GM18868 (cell line): ENCODE measurements at regions not wholly inside any gene's neighbourhood (a gene's known extent, or its start where the extent isn't known, plus 50 kb on each side); places are given as distances from the start of the nearest gene placed in this dataset.
"Not testable (repeated sequence)": the region's sequence is repeated elsewhere in the genome, so short reads cannot be mapped to it uniquely, and the experiment has no call there.

Experiments
- ATAC-seq: cut with Tn5 transposase; IDR thresholded peaks from one replicate; pipeline ENCODE4 v1.9.1; 2021; ENCODE audit warnings: mild to moderate bottlenecking, moderate library complexity; ENCODE audit not compliant: unreplicated experiment

DNA sequence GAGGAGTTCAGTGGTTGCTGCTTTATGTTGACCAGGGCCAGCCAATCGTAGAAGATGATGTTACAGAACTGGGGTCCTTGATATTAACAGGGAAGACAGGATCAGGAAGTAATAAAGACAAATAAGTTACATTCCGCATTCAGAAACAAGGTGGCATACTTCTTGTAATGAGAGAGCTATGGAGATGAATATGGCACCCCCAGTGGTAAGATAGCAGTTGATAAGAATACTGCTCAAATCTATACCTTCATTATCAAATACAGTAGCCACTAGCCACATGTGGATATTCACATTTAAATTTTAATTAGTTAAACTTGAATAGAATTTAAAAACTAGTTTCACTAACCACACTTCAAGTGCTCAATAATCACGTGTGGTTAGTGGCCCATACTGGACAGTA lies 290.4 kb upstream of the RBMS1 start:
- ATAC-seq = no peak

DNA sequence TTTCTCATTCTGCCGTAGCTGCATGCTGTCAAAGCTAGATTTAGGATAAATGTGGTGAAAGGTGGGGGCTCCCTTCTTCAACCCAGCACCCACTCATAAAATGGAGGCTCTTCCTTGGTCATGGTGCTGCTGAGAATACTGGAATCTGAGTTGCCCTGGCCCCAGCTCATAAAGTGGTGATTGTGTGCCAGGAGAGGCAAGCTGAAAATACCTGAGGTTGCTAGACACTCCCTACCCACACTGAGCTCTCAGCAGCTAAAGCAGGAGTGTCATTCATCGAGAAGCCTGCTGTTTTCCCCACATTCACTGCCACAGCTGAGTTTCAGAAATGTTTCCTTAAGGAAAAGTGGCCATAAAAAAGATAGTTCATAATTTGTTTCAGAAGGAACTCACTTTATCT lies 297.1 kb upstream of the RBMS1 start:
- ATAC-seq = no peak

GRCh38 chr2:160791884-160792283 lies 298.3 kb upstream of the RBMS1 start:
- ATAC-seq = no peak

- ATAC-seq = no peak
Observed at GRCh38 chr2:160792837-160793236, 299.2 kb upstream of the RBMS1 start.

DNA sequence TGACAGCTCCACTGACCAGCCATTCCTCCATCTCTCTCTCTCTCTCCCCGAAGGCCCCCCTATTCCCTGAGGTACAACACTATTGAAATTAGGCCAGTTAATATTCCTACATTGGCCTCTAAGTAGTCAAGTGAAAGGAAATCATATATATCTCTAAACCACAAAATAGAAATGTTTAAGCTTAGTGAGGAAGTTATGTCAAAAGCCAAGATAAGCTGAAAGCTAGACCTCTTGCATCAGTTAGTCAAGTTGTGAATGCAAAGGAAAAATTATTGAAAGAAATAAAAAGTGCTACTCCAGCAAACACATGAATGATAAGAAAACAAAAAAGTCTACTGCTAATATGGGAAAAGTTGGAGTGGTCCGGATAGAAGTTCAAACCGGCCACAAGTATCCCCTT lies 301.3 kb upstream of the RBMS1 start:
- ATAC-seq = no peak

- ATAC-seq = no peak
Observed at GRCh38 chr2:160803881-160804280, 310.3 kb upstream of the RBMS1 start.

- no peak for ATAC-seq
Observed at GRCh38 chr2:160810406-160810805, 316.8 kb upstream of the RBMS1 start.

GRCh38 chr2:160812830-160813505 lies 319.4 kb upstream of the RBMS1 start:
- no peak for ATAC-seq

DNA sequence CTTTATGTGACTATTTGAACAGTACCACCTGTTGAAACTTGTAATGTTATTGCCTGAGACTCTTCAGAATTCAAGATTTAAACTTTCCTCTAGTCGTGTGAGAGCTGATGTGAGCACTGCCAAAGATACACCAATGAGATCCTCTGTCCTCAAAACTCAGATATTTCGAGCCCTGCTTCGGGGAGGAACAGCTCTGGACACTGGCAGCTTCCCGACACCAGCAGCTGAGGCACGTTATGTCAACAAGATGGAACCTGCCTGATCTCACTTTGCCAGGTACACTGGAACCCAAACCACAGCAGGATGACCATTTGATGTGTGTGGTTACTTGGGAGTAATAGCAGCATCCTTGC lies 319.9 kb upstream of the RBMS1 start:
- ATAC-seq = no peak

- ATAC-seq = no peak
Observed at GRCh38 chr2:160816916-160817499, 323.4 kb upstream of the RBMS1 start.

- ATAC-seq = no peak
Observed at GRCh38 chr2:160820691-160821090, 327.1 kb upstream of the RBMS1 start.

DNA sequence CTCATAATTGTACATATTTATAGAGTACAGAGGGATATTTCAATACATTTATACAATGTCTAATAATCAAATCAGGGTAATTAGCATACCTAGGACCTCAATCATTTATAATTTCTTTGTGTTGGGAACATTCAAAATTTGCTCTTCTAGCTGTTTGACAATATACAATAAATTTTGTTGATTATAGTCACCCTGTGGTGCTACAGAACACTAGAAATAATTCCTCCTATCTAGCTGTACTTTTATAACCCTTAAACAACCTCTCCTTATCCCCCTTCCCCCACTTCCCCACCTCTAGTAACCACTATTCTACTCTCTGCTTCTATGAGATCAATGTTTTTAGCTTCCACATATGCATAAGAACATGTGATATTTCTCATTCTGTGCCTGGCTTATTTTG lies 328.4 kb upstream of the RBMS1 start:
- ATAC-seq = no peak

DNA sequence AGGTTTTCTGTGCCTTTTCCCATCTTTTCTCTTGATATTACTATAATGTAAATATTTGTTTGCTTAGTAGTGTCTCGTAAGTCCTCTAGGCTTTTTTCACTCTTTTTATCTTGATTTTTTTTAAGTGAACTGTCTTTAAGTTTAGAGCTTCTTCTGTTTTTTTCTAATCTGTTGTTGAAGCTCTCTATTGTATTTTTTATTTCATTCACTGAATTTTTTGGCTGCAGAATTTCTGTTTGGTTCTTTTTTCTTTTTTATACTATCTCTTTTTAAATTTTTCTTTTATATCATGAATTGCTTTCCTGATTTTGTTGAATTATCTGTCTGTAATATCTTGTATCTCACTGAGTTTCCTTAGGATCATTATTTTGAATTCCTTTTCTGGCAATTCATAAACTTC lies 331.8 kb upstream of the RBMS1 start:
- ATAC-seq = no peak

DNA sequence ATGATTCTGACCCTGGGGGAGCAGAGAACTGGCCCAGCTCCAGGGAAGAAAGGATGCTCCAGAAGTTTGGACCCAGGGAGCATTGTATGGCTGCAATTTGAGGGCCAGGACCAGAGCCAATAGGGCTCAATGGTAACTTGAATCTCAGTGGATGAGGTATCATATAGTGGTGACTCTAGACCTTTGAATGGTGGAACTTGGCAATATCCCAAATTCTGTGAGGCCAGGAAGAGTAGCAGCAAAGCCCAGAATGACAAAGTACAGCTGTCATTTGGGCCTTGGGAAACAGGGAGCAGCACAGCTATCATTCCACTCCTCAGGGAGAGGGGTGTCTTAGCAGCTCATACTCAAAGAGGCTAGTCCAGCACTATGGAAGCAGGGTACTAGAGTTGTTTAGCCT lies 332.9 kb upstream of the RBMS1 start:
- ATAC-seq = no peak

GRCh38 chr2:160828076-160828475 lies 332.2 kb upstream of the TANK start:
- ATAC-seq = no peak

- not testable (repeated sequence) for ATAC-seq
Observed at GRCh38 chr2:160832381-160832780, 327.8 kb upstream of the TANK start.

- no peak for ATAC-seq
Observed at GRCh38 chr2:160835166-160835565, 325.1 kb upstream of the TANK start.

DNA sequence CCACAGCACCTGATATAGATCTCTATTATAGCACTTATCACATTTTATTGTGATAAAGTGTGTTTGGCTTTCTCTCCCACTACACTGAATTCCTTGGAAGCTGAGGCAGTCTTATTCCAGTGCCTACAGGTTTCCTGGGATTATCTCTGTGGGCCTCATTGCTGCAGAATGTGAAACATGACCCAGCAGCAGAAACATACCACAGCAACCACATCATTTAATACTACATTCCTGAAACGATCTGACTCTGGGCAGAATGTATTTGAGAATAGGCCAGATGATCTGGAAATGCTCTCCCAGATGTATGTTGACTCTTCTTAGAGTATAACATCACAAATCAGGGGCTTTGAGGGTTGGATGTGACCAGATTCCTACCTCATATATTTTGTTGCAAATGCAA lies 323.5 kb upstream of the TANK start:
- ATAC-seq = no peak

GRCh38 chr2:160837416-160837815 lies 322.8 kb upstream of the TANK start:
- no peak for ATAC-seq

DNA sequence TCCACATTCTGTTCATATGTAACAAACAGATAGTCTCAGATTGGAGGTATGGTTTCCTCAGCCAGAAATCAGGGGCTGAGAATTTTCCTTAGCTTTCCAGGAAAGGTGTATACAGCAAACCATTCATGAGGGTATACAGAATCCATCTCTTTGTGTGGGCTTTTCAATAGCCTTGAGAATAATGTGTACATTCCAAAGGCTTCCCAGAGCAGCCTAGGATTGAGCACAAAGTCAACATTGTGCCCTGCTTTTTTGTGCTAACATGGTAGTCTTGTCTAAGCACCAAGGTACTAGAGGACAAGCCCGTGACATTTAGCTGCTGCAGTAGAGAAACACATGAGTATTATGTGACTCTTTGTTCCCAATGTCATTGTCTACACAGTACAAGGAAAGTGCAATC lies 322.1 kb upstream of the TANK start:
- no peak for ATAC-seq

GRCh38 chr2:160838691-160839090 lies 321.5 kb upstream of the TANK start:
- no peak for ATAC-seq

- no peak for ATAC-seq
Observed at GRCh38 chr2:160842286-160842685, 317.9 kb upstream of the TANK start.

DNA sequence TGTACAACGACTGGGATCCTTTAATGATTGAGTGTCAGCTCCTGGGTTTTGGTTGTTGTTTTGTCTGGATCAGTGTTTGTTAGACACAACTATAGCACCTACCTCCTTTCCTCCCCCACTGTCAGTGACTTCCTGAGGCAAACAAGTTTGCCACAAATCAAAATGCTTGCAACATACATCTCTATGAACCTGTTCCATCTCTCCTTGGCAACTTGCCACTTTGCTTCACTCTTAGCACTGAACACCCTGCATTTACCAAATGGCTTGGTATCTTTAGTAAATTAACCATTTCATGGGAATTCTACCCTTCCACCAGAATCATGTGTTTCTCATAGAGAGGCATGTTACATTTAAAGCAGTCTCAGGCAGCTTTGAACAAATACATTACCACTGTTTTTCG lies 301.1 kb upstream of the TANK start:
- ATAC-seq = no peak
